Osteoblast (primary cell): ENCODE measurements at regions not wholly inside any gene's neighbourhood (a gene's known extent, or its start where the extent isn't known, plus 50 kb on each side); places are given as distances from the start of the nearest gene placed in this dataset.

Source experiments
- DNase-seq: peaks from one replicate; pipeline ENCODE4 v3.0.0; 2011; ENCODE audit warnings: low spot score, mixed read lengths; ENCODE audit not compliant: insufficient read length; ENCODE audit errors: missing footprints
- H2AFZ ChIP-seq: 2 replicates; pipeline ENCODE4 v1.6.0; 2011; ENCODE audit warnings: mild to moderate bottlenecking, low read length
- H3K27ac ChIP-seq: 2 replicates; pipeline ENCODE4 v1.5.1; 2011; ENCODE audit warnings: mild to moderate bottlenecking, low read depth, low read length, moderate library complexity
- H3K27me3 ChIP-seq: 2 replicates; pipeline ENCODE4 v1.6.0; 2012; ENCODE audit warnings: mild to moderate bottlenecking, control low read depth, inconsistent platforms, low read length, moderate library complexity; ENCODE audit not compliant: insufficient read depth
- H3K36me3 ChIP-seq: 2 replicates; pipeline ENCODE4 v1.5.1; 2011; ENCODE audit warnings: mild to moderate bottlenecking, low read length, control low read depth, moderate library complexity; ENCODE audit not compliant: insufficient read depth
- H3K4me1 ChIP-seq: 2 replicates; pipeline ENCODE4 v1.5.1; 2011; ENCODE audit warnings: mild to moderate bottlenecking, low read length, control low read depth, moderate library complexity; ENCODE audit not compliant: insufficient read depth
- H3K4me2 ChIP-seq: 2 replicates; pipeline ENCODE4 v1.6.0; 2011; ENCODE audit warnings: mild to moderate bottlenecking, low read length; ENCODE audit not compliant: insufficient read depth
- H3K4me3 ChIP-seq: fragments of 200-600 bp; sonication (generic); 3 replicates; pipeline ENCODE4 v1.5.1; 2012; ENCODE audit warnings: mild to moderate bottlenecking, low read length, inconsistent platforms; ENCODE audit not compliant: insufficient read depth
- H3K79me2 ChIP-seq: 2 replicates; pipeline ENCODE4 v1.6.0; 2012; ENCODE audit warnings: mild to moderate bottlenecking, low read length, control low read depth, inconsistent platforms; ENCODE audit not compliant: insufficient read depth
- H3K9me3 ChIP-seq: 2 replicates; pipeline ENCODE4 v1.5.1; 2011; ENCODE audit warnings: low read depth, low read length, control low read depth
- H4K20me1 ChIP-seq: 2 replicates; pipeline ENCODE4 v1.6.0; 2012; ENCODE audit warnings: mild to moderate bottlenecking, low read length, control low read depth; ENCODE audit not compliant: insufficient read depth
- TF ChIP-seq, protein P1 (sequence below): IDR thresholded peaks from 2 replicates; pipeline ENCODE4 v1.5.1; 2011; ENCODE audit warnings: mild to moderate bottlenecking, low read depth, low read length, moderate library complexity; ENCODE audit errors: extremely low read depth

DNA sequence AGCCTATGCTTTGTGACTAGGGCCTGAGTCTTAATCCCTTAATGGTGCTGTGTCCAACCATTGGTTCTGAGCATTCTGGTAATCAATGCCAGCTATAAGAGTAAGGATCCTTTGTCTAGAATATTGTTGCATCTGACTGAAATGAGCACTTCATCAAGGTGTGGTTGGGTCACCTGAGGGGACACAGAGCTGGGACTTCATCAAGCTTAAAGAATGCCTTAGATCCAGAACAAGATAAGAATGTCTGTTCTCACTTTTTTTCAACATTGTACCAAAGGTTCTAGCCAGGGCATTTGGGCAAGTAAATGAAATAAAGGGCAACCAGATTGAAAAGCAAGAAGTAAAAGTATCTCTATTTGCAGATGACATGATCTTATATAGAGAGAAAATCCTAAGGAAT, 280.4 kb downstream of the MTERF1 start:
- TF ChIP-seq, protein P1, sequence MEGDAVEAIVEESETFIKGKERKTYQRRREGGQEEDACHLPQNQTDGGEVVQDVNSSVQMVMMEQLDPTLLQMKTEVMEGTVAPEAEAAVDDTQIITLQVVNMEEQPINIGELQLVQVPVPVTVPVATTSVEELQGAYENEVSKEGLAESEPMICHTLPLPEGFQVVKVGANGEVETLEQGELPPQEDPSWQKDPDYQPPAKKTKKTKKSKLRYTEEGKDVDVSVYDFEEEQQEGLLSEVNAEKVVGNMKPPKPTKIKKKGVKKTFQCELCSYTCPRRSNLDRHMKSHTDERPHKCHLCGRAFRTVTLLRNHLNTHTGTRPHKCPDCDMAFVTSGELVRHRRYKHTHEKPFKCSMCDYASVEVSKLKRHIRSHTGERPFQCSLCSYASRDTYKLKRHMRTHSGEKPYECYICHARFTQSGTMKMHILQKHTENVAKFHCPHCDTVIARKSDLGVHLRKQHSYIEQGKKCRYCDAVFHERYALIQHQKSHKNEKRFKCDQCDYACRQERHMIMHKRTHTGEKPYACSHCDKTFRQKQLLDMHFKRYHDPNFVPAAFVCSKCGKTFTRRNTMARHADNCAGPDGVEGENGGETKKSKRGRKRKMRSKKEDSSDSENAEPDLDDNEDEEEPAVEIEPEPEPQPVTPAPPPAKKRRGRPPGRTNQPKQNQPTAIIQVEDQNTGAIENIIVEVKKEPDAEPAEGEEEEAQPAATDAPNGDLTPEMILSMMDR, result no peak
- H4K20me1 ChIP-seq, result no peaks in the 10 kb centered on the region
- H3K27ac ChIP-seq, result no peak overlapping the region
- H3K36me3 ChIP-seq, result no peaks in the 10 kb centered on the region
- no peak overlapping the region for H2AFZ ChIP-seq
- no peak for DNase-seq
- H3K79me2 ChIP-seq, result no peaks in the 10 kb centered on the region
- H3K4me1 ChIP-seq, result no peaks in the 10 kb centered on the region
- H3K4me2 ChIP-seq, result no peak overlapping the region
- H3K4me3 ChIP-seq, result no peak overlapping the region
- no peaks in the 10 kb centered on the region for H3K9me3 ChIP-seq
- no peaks in the 10 kb centered on the region for H3K27me3 ChIP-seq

DNA sequence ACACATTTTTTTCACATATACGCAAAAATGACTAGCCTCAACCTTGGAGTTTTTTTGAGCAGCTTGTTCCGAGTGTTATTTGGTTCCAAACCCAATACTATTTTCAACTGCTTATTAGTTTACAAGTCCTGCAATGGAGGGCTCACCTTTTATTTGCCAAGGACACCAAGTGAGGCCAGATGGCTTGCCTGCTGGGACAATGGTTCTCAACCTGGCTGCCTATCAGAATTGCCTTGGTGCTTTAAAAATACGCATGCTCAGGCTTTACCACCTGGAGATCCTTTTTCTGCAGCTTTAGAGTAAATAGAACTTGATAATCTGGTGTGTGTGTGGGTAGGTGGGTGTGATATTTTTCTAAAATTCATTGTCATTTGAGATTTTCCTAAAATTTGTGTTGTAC, 276.8 kb downstream of the MTERF1 start:
- Histone ChIP-seq H3K27me3 (no peaks in the 10 kb centered on the region), H3K79me2 (no peaks in the 10 kb centered on the region), H3K4me2 (no peak overlapping the region), H3K9me3 (no peaks in the 10 kb centered on the region), H4K20me1 (no peaks in the 10 kb centered on the region), H3K36me3 (no peaks in the 10 kb centered on the region), H2AFZ (no peak overlapping the region), H3K4me3 (no peak overlapping the region), H3K4me1 (no peaks in the 10 kb centered on the region), H3K27ac (no peak overlapping the region)
- no peak for DNase-seq
- TF ChIP-seq, protein P1, result no peak

DNA sequence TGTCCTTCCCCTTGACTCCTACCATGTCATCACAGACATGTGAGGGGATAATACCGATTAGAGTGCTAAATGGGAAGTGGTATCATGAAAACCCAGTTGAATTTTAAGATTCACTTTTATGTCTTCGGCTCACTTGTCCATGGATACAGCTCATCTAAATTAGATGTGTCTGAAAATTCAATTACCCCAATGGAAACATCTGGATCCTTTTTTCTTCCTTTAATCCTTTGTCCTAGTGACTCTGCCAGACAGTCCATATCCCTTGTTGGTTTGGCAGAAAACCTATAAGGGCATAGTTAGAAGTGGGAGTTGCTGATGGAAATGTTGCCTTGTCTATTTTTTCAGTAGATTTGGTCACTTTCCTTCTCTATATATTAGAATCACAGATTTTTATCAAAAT, 271.9 kb downstream of the MTERF1 start:
- no peak for DNase-seq
- H3K27me3 ChIP-seq, result no peaks in the 10 kb centered on the region
- TF ChIP-seq, protein P1, result no peak
- H3K36me3 ChIP-seq, result no peaks in the 10 kb centered on the region
- H3K4me1 ChIP-seq, result no peaks in the 10 kb centered on the region
- no peak overlapping the region for H3K4me2 ChIP-seq
- no peaks in the 10 kb centered on the region for H3K9me3 ChIP-seq
- H4K20me1 ChIP-seq, result no peaks in the 10 kb centered on the region
- no peaks in the 10 kb centered on the region for H3K79me2 ChIP-seq
- no peak overlapping the region for H3K27ac ChIP-seq
- H3K4me3 ChIP-seq, result no peak overlapping the region
- no peak overlapping the region for H2AFZ ChIP-seq

DNA sequence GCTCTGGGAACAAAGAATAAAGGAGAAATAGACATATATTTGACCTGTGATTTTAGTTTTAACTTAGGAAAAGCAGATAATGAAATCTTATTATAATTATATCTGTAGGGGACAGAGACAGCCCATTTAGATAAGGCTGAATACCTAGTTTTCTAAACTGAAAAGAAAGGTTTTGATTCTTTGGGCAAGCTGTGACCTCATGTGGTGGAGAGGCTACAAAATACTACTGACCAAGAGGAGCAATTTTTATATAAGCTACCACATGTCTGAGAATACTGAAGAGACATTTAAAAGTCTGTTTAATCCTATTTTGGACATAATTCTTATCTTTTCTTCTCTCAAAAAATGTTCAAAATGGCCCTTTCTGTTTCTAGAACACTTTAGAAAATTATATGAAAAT, 271.0 kb downstream of the MTERF1 start:
- TF ChIP-seq, protein P1, result no peak
- DNase-seq, result no peak

More for the DNA sequence above, 271.0 kb downstream of the MTERF1 start:
- Histone ChIP-seq H3K4me2 (no peak overlapping the region), H3K27me3 (no peaks in the 10 kb centered on the region), H3K36me3 (no peaks in the 10 kb centered on the region), H3K27ac (no peak overlapping the region), H2AFZ (no peak overlapping the region), H3K9me3 (no peaks in the 10 kb centered on the region), H3K79me2 (no peaks in the 10 kb centered on the region), H4K20me1 (no peaks in the 10 kb centered on the region), H3K4me3 (no peak overlapping the region), H3K4me1 (no peaks in the 10 kb centered on the region)
